Thoracic aorta (tissue), 2 donors: ENCODE measurements at regions not wholly inside any gene's neighbourhood (a gene's known extent, or its start where the extent isn't known, plus 50 kb on each side); places are given as distances from the start of the nearest gene placed in this dataset.
"Not testable (repeated sequence)": the region's sequence is repeated elsewhere in the genome, so short reads cannot be mapped to it uniquely, and the experiment has no call there.

Experiments
- ATAC-seq: fragments of 150-250 bp; one replicate; pipeline ENCODE4 v1.8.0; 2017; ENCODE audit warnings: low read depth; ENCODE audit not compliant: insufficient number of reproducible peaks, low FRiP score
- DNase-seq: peaks from one replicate; pipeline ENCODE4 v3.0.0-alpha.2; 2020; ENCODE audit warnings: low spot score
- H3K27ac ChIP-seq, 2 donors: fragments of 200-600 bp; sonication (generic); 1 replicate in 1 of 2; 2 replicates in 1 of 2; pipeline ENCODE4 v1.5.1; 2016; ENCODE audit warnings: mild to moderate bottlenecking in 2 of 2, moderate library complexity in 2 of 2
- H3K27me3 ChIP-seq: fragments of 200-600 bp; sonication (generic); replicated peaks from 2 replicates; pipeline ENCODE4 v1.6.0; 2016; ENCODE audit warnings: mild to moderate bottlenecking; ENCODE audit not compliant: insufficient read depth
- H3K36me3 ChIP-seq: fragments of 200-600 bp; sonication (generic); one replicate; pipeline ENCODE4 v1.5.1; 2016
- H3K4me1 ChIP-seq, 2 donors: fragments of 200-600 bp; sonication (generic); 1 replicate in 1 of 2; 2 replicates in 1 of 2; pipeline versions ENCODE4 v1.5.1 to v1.6.0; 2016; ENCODE audit warnings: low read depth in 2 of 2, mild to moderate bottlenecking in 1 of 2; ENCODE audit not compliant: control insufficient read depth in 1 of 2
- H3K4me3 ChIP-seq: fragments of 200-600 bp; sonication (generic); 2 replicates; pipeline ENCODE4 v1.5.1; 2016; ENCODE audit warnings: mild to moderate bottlenecking
- H3K9me3 ChIP-seq: fragments of 200-600 bp; sonication (generic); 2 replicates; pipeline ENCODE4 v1.5.1; 2016
- TF ChIP-seq, protein P1 (sequence below): fragments of 200-600 bp; sonication (generic); IDR thresholded peaks from one replicate; pipeline ENCODE4 v1.5.1; 2019; ENCODE audit warnings: antibody characterized with exemption

DNA sequence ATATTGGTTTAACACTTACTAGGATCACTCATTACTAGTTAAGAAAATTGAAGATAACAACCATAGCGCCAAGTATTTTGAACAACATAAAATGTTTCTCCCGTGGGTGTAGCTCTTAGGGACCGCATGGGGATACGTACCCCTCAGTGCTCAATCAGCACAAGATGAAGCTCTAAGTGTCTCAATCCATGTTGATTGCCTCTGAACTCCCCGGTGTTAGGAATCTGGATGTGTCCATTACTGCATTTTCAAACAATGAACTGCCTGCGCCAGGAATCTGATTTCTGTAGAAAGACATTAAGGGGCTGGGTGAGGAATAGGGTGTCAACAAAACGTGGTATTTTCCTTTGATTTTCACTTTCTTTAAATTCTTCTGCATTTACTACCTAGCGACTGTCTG, 100.2 kb downstream of the LMO4 start:
- Histone ChIP-seq H3K4me1 (no peaks in the 10 kb centered on the region), H3K9me3 (no peaks in the 10 kb centered on the region), H3K27me3 (no peaks in the 10 kb centered on the region), H3K4me3 (no peak overlapping the region), H3K27ac (no peak overlapping the region), H3K36me3 (no peaks in the 10 kb centered on the region)
- ATAC-seq (no peak), DNase-seq (no peak)
- TF ChIP-seq, protein P1, sequence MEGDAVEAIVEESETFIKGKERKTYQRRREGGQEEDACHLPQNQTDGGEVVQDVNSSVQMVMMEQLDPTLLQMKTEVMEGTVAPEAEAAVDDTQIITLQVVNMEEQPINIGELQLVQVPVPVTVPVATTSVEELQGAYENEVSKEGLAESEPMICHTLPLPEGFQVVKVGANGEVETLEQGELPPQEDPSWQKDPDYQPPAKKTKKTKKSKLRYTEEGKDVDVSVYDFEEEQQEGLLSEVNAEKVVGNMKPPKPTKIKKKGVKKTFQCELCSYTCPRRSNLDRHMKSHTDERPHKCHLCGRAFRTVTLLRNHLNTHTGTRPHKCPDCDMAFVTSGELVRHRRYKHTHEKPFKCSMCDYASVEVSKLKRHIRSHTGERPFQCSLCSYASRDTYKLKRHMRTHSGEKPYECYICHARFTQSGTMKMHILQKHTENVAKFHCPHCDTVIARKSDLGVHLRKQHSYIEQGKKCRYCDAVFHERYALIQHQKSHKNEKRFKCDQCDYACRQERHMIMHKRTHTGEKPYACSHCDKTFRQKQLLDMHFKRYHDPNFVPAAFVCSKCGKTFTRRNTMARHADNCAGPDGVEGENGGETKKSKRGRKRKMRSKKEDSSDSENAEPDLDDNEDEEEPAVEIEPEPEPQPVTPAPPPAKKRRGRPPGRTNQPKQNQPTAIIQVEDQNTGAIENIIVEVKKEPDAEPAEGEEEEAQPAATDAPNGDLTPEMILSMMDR = no peak

DNA sequence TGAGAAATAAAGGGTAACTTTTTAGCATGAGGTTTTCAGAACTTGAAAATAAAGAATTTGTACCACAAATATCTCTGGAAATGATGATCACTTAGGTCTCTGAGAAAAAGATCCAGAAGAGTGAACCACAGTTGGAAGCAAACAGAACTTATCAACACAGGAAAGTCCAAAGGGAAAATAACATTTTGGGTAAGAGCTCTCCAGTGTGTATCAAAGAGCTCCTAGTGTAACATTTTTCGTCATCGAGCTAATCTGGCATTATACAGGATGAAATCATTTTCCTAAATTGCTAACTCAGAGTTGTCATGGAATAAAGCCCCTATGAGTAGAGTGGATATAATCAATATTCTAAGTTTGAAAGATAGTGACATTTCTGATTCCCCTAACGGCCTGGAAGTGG, 104.0 kb downstream of the LMO4 start:
- H3K9me3 ChIP-seq = no peaks in the 10 kb centered on the region
- TF ChIP-seq, protein P1 = no peak
- no peak overlapping the region for H3K27ac ChIP-seq
- ATAC-seq (no peak), DNase-seq (no peak)
- H3K27me3 ChIP-seq = no peaks in the 10 kb centered on the region
- H3K36me3 ChIP-seq = no peaks in the 10 kb centered on the region
- H3K4me3 ChIP-seq = no peak overlapping the region
- no peaks in the 10 kb centered on the region for H3K4me1 ChIP-seq

DNA sequence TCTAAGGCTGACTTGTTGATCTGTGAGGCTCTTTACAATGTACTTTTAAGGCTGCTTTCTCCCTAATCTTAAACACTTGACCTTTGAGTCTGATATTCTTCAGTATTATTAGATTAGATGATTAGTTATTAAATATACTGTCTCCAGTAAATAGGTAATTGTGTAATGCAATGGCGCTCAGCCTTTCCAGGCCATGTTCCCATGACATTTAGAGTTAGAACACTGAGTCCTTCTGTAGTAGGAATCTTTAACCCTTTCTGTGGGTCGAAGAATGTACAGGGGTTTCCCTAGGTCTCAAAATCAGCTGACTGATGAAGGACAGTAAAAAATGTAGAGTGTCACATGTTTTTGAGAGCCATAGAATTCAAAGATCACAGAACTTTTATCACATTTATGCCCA, 104.4 kb downstream of the LMO4 start:
- not testable (repeated sequence) for H3K4me3 ChIP-seq, H3K36me3 ChIP-seq, ATAC-seq, H3K27ac ChIP-seq, H3K9me3 ChIP-seq, H3K27me3 ChIP-seq, DNase-seq, H3K4me1 ChIP-seq

DNA sequence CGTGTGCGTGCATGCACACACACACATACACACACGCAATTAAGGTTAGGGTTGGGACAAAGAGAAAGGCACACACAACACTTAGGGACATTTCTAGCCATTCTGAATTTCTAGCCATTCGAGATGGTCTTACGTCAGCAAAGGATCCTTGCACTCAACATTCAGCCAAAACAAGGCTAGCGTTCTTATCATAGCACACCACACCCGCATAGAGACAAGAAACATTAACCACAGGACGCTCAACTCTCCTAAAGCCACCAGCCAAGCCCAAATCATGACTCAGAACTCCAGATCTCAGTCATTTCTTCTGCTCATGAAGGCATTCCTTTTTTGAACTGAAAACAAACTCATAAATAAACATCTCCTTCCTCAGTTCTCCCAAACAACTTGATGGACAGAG, 106.8 kb downstream of the LMO4 start:
- Histone ChIP-seq H3K4me3 (no peak overlapping the region), H3K27me3 (no peaks in the 10 kb centered on the region), H3K9me3 (no peaks in the 10 kb centered on the region), H3K27ac (no peak overlapping the region), H3K4me1 (no peaks in the 10 kb centered on the region), H3K36me3 (no peaks in the 10 kb centered on the region)
- TF ChIP-seq, protein P1 = no peak
- ATAC-seq = no peak
- no peak for DNase-seq

DNA sequence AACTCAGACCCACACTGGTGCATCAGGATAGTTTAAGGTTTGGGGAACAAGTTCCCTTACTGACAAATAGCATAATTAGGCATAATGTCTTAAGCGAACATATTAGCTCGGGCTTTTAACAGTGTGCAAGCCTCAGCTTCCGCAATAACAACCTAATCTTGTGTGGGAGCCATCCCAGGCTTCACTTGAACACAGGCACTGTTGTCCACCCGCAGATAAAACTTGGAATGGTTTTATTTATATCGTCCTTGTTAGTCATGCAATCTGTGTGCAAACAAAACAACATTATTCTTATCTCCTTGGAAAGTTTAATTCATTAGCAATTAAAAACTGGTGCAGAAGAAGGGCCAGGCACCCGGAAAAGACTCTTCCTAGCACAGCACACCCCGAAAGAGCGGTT, 107.4 kb downstream of the LMO4 start:
- H3K9me3 ChIP-seq, H3K4me3 ChIP-seq, H3K36me3 ChIP-seq, ATAC-seq, H3K4me1 ChIP-seq, H3K27ac ChIP-seq, H3K27me3 ChIP-seq, DNase-seq: not testable (repeated sequence)

DNA sequence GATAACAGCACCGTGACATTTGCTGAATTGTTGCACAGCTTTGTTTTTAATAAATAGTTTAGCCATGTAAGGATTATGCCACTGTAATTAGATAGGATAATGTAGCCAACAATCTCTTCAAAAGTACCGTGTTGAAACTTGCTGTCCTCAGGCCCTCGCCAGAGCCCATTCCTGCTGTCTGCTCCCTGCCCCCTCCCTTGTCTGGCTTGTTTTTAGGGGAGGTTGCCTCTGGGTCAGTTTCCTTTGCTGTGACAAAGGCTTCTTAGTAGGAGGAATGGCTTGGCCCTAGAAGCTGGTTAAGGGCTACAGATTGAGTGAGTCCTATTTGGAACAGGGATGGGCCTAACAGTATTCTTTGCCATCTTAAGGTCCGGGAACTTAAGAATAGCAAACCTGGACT, 107.9 kb downstream of the LMO4 start:
- Histone ChIP-seq H3K4me3 (no peak overlapping the region), H3K27me3 (no peaks in the 10 kb centered on the region), H3K36me3 (no peaks in the 10 kb centered on the region), H3K4me1 (no peaks in the 10 kb centered on the region), H3K27ac (no peak overlapping the region), H3K9me3 (no peaks in the 10 kb centered on the region)
- ATAC-seq (no peak), DNase-seq (no peak)
- TF ChIP-seq, protein P1 = no peak
